ENCODE measurements at regions not wholly inside any gene's neighbourhood (a gene's known extent, or its start where the extent isn't known, plus 50 kb on each side); places are given as distances from the start of the nearest gene placed in this dataset.

- TF ChIP-seq POLR2AphosphoS5 (IDR thresholded peaks at IDR 0.05) (no peak), POLR2A (IDR thresholded peaks at IDR 0.05) (no peak), EP300 (IDR thresholded peaks at IDR 0.05) (no peak)
- TF ChIP-seq, protein P1, sequence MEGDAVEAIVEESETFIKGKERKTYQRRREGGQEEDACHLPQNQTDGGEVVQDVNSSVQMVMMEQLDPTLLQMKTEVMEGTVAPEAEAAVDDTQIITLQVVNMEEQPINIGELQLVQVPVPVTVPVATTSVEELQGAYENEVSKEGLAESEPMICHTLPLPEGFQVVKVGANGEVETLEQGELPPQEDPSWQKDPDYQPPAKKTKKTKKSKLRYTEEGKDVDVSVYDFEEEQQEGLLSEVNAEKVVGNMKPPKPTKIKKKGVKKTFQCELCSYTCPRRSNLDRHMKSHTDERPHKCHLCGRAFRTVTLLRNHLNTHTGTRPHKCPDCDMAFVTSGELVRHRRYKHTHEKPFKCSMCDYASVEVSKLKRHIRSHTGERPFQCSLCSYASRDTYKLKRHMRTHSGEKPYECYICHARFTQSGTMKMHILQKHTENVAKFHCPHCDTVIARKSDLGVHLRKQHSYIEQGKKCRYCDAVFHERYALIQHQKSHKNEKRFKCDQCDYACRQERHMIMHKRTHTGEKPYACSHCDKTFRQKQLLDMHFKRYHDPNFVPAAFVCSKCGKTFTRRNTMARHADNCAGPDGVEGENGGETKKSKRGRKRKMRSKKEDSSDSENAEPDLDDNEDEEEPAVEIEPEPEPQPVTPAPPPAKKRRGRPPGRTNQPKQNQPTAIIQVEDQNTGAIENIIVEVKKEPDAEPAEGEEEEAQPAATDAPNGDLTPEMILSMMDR (IDR thresholded peaks at IDR 0.05) = no peak
These were observed 216.2 kb downstream of the PIK3R1 start for GRCh38 chr5:68431601-68432337.

Data from upper lobe of left lung (tissue), 4 donors.